HK-2 (cell line): ENCODE measurements at regions not wholly inside any gene's neighbourhood (a gene's known extent, or its start where the extent isn't known, plus 50 kb on each side); places are given as distances from the start of the nearest gene placed in this dataset.
"Not testable (repeated sequence)": the region's sequence is repeated elsewhere in the genome, so short reads cannot be mapped to it uniquely, and the experiment has no call there.

Source experiments
- DNase-seq: peaks from one replicate; pipeline ENCODE4 v3.0.0-alpha.2; 2018; ENCODE audit not compliant: unreplicated experiment

- DNase-seq, result not testable (repeated sequence)
Observed at GRCh38 chr12:19625551-19625950, 186.3 kb downstream of the AEBP2 start.

DNA sequence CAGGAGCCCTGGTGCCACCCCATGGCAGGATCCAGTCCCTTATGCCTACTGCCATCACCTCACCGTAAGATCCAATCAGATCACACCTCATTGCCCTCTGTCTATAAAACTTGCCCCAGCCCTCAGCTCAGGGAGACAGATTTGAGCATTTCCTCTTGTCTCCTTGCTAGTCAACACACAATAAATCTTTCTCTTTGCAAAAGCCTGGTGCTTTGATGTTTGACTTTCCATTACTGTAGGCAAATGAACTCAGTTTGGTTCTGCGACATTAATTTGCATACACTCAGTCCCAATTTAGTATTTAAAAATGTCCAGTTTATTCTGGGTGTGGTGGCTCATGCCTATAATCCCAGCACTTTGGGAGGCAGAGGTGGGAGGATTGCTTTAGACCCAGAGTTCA is 188.4 kb downstream of the AEBP2 start:
- DNase-seq, result no peak

DNA sequence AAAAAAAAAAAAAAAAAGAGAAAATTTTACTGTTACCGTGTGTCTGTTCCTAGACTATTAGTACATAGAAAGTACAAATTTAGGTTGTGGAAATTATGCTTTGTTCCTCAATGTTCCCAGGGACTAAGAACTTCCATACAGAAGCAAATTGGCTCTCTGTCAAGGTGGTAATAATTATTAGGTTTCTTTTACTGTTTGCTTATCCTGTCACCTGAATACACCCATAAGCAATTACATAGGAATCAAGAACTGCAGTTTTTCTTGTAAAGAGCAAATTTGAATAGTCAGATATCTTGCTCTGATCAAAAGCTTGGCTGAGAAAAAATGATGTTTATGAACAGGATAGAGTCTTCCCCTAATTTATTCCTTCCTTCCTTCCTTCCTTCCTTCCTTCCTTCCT is 191.2 kb downstream of the AEBP2 start:
- DNase-seq, result no peak

DNA sequence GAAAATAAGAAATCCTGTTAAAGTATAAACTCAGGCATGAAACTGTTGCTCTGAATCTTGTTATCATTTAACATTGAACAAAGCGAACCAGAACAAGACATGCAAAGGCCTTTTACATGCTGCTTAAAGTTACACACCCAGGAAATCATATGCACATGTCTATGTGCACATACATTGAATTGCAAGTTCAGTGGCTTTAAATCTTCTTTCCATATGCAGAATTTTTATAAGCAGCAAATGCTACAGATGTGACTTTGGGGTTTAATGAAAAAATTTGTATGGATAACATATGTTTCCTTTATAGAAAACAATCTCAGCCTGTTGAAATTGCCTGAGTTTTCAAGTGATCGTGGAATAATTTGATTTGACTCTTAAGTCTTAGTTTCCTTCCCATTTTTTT is 193.9 kb downstream of the AEBP2 start:
- DNase-seq, result no peak

DNA sequence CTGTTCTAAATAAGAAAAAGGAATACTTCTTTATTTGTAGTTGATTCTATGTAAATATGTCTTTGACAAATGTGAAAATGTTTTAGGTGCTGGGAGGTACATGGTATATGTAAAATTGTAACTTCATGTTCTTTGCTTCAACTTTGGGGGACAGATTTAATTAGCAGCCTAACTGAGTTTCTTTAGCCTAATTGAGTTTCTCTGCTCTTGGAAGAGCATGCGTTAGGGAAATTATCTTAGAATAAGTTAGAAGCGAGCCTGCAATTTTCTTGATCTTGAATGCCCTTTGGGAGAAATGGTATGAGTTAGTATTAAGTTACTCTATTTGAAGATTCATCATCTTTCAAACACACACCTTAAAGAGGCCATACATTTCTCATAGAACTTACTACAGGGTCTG is 194.3 kb downstream of the AEBP2 start:
- DNase-seq, result no peak

- DNase-seq, result no peak
Observed at GRCh38 chr12:19639781-19640415, 200.6 kb downstream of the AEBP2 start.

DNA sequence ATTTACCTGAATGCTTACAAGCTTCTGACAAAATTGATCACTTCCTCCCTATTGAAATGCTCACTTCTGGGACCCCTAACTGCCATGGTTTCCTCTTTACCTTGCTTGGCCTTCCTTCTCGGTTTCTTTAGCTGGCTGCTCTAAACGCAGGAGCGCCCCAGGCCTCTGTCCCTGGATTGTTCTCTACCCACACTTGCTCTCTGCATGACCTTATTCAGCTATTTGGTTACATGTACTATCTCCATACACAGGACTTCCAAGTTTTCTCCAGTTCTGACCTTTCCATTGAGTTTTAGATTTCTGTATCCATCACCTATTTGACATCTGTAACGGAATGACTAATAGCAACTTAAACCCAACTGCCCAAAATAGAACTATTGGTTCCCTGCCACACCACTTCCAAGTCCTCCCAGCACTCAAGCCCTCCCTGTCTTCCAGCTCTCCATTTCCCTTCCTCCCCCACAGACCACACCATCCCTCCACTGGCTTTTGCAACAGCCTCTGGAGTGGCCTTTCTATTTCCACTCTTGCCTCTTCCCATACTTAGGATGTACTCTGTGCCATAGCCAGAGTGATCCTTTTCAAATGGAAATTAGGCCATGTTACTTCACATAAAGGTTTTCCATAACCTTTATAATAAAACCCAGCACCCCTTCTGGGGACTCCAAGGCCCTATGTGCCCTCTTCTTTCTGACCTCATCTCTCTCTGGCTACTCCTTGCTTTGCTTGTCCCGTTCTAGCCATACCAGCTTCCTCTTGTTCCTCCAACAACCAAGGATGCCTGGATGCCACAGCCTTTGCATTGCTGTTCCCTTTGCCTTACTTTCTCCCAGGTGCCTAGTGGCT is 202.2 kb downstream of the AEBP2 start:
- no peak for DNase-seq

- DNase-seq, result no peak
Observed at GRCh38 chr12:19642345-19642744, 203.1 kb downstream of the AEBP2 start.

DNA sequence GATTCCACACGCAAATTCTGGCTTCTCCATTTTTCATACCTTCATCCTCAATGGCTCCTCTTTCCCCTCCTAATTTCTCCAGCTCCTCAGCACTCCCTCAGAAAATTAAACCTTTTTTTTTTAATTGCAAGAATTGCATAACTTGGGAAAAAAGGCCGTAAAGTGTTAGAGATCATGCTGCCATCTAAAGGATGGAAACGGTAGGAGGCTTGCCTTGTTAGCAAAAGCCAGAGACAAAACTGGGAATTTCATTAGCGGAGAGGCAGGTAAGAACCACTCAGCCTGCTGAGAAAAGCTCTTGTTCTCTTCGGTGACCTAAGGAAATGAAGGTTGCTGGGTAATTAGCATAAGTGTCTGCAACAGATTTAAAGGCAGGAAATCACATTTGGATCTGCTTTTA is 204.3 kb downstream of the AEBP2 start:
- DNase-seq, result no peak

DNA sequence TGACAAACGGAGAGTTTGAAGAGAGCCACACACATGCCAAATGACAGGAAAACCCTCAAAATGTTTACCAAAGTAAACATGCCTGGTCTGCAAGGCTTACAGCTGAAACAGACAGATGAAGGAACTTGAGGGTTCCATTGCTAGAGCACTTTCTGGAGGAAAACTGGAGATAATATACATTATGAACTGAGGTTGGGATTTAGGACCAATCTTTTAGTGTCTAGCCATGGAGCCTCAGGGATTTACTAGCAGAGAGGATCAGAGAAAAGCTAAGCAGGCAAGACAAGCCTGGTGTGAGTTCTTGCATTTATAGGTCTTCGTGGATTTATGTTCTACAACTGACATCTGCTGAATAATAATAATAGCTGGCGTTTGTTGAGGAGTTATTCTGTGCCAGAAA is 205.3 kb downstream of the AEBP2 start:
- DNase-seq, result no peak

DNA sequence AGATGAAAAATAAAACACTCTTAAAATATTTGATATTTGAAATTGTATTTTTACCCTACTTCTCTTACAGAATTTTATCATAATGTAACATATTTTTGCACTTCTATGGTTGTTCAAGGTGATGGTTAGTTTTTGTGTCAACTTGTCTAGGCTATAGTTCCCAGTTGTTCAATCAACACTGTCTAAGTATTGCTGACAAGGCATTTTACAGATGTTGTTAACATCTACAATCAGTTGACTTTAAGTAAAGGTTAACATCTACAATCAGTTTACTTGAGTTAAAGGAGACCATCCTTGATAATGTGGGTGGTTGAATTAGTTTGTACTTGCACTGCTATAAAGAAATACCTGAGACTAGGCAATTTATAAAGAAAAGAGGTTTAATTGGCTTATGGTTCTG is 206.5 kb downstream of the AEBP2 start:
- no peak for DNase-seq

DNA sequence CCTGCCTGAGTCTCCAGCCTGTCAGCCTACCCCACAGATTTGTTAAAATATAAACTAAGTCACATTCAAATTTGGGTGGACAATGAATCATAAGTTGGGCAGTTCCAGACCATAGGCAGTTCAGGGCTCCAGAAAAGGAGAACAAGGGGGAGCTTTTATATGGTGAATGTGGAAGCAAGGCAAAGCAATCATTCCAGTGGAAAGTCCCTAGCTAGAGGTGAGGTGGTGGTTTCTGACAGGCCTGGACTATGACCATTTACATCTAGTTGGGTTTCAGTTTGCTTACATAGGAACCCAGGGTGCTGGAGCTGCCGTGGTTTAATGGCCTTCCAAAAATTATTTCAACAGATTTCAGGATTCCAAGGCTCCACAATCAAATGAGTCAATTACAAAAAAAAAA is 207.3 kb downstream of the AEBP2 start:
- no peak for DNase-seq

- DNase-seq, result no peak
Observed at GRCh38 chr12:19647806-19648556, 208.7 kb downstream of the AEBP2 start.

- DNase-seq, result no peak
Observed at GRCh38 chr12:19648591-19648990, 209.3 kb downstream of the AEBP2 start.

DNA sequence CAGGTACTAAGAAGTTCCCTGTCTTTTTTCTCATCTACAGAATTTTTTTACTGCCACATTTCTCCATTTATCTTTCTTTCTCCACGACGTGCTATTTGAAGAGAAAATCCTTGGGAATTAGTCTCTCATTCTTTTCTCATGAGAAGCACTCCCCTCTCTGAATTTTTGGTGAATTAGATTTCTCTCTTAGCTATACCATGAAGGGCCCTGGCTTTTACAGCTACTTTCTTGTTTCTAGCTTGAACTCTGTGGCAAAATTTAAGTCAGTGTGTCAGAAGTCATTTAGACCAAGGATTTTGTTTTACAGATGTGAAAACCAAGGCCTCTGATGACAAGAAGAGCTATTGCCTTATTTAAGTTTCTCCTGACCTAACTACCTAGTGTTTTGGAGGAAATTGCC is 213.1 kb downstream of the AEBP2 start:
- no peak for DNase-seq

- no peak for DNase-seq
Observed at GRCh38 chr12:19654650-19655376, 215.5 kb downstream of the AEBP2 start.

- no peak for DNase-seq
Observed at GRCh38 chr12:19657118-19657731, 217.9 kb downstream of the AEBP2 start.

DNA sequence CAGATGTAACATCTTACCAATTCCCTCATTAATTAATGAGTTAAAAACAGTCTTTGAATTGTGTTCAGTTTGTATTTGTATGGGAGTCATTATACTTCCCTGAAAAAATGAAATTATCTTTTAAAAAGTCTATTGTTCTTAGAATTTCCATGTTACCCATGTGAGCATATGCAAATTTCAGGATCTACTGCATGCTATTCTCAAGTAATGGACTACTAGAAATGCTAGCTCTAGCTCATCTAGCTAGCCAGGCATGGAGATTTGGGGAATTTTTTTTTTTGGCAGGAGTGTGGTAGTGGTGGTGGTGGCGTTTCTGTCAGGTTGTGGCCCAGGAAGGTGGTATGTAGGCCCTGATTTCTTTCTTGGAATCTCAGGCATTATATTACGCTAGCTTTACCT is 218.4 kb downstream of the AEBP2 start:
- no peak for DNase-seq

DNA sequence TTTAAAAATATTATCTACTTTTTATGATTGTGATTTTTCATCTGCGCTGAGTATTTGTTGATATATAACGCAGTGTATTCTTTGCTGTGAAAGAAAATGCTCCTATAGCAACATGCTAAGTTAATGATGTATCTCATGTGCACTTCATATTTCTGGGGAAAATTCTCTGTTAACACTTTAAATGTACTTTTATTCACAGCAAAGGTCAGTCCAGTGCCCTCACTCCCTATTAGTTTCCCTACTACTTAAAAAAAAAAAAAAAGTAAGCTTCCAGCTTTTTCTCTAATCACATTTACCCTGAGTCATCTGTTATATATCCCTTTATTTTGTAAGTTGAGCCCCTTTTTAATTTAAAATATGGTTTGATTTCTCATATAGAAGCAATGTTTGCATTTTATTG is 219.8 kb downstream of the AEBP2 start:
- DNase-seq, result no peak

GRCh38 chr12:19659501-19659900 is 220.2 kb downstream of the AEBP2 start:
- no peak for DNase-seq

DNA sequence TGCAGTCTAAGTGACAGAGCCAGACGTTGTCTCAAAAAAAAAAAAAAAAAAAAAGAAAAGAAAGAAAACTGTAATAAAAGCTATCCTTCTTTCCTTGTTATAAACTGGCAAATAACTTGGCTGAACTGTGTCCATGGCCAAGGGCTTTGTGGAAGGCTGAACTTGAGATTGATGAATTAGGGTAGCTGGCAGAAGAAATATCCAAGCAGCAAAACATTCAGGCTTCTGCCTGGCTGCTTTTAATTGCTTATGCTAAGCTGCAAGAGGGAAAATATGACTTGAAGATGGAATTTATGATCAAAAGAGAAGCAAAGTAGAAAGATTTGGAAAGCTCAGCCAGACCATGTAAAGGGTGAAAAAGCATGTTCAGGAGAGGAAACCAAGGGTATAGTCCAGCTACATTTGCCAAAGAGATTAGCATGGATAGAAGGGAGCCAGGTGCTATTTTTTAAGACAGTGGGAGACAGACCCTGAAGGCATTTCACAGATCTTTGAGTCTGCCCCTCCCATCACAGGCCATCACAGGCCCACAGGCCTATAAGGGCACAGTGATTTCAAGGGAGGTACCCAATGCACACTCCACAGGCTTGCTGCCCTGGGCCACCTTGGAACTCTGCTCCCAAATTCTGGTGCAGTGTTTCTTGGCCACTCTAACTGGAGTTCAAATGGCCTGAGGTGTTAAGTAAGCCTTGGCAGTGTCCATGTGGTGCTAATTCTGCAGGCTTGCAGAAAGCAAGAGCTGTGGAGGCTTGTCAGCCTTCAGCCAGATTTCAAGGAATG is 226.0 kb downstream of the AEBP2 start:
- no peak for DNase-seq
